ENCODE measurements at regions not wholly inside any gene's neighbourhood (a gene's known extent, or its start where the extent isn't known, plus 50 kb on each side); places are given as distances from the start of the nearest gene placed in this dataset.

DNA sequence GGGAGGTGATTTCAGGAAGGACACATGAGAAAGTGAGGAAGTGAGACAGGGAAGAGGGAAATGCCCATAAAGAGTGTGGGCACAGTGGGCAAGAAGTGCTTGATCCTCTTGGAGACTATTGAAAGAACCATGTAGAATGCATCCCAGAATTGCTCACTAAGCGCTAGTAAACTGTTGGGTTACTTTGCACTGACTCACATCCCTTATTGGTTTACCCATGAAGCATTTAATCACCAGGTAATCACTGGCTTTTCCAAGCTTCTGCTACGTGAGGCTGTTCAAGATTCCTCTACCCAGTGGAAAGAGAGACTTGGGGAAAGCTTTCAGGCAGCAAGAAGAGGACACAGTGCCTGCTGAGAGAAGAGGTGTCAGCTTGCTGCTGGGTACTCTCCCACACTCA lies 410.0 kb upstream of the JAG1 start:
- no peak for DNase-seq (ENCODE audit: low spot score)

DNA sequence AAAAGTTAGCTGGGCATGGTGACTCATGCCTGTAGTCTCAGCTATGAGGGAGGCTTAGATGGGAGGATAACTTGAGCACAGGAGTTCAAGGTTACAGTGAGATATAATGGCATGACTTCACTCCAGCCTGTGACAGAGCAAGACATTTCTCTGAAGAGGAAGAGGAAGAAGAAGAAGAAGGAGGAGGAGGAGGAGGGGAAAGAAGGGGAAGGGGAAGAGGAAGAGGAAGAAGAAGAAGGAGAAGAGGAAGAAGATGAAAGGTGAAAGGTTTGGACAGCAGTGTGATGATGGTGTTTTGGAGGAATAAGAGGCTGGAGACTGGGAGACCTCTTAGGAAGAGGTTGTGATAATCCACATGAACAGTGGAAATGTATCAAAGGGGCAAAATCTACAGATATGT lies 410.7 kb upstream of the JAG1 start:
- no peak for DNase-seq (ENCODE audit: low spot score)

DNA sequence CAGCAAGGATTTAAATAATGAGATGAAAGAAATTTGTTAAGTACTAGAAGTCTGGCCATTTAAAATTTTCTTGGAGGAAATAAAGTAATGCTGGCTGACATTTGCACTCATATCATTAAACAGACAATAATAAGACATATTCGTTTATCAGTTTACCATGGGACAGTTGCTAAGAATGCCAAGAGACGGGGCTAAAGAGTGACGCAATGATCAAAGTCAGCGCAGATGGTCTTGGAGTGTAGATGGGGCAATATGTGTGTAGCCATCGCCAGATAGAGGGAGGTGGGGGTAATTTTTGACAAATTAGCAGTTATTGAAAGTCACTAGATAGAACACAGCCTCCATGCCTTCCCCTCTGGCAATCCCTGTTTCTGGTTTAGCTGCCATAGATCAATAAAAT lies 413.2 kb upstream of the JAG1 start:
- DNase-seq (ENCODE audit: low spot score) = no peak

DNA sequence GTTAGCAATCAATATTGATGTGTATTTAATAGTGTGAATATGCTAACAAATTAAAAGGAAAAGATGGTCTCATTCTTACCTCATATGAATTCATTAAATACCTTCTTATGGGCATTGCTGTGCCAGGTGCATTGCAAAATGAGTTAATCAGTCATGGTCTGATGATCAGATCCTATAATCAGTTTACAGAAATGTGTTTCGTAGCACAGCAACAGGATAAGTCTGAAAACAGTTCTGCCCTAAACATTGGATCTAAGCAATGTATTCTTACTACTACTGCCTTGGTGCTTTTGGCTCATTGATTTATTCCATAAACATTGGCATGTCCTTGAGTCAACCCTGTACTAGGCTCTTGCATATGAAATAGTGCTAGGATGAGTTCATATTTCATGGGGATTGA lies 417.0 kb upstream of the JAG1 start:
- no peak for DNase-seq (ENCODE audit: low spot score)

DNA sequence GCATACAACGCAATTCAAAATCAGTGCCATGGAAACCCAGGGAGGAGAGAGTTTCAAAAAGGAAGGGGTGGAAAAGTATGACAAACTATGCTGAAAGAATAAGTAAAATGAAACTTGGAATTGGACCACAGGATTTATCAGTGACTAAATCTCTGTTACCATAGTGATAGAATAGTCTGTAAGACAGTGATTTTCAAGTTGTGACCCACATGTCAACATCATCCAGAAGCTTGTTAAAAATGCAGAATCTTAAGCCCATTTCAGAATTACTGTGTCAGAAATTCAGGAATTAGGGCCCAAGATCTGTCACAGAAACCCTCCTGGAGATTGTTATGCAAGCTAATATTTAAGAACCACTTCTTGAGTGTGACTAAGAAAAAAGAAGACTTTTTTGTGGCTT lies 417.7 kb upstream of the JAG1 start:
- no peak for DNase-seq (ENCODE audit: low spot score)

DNA sequence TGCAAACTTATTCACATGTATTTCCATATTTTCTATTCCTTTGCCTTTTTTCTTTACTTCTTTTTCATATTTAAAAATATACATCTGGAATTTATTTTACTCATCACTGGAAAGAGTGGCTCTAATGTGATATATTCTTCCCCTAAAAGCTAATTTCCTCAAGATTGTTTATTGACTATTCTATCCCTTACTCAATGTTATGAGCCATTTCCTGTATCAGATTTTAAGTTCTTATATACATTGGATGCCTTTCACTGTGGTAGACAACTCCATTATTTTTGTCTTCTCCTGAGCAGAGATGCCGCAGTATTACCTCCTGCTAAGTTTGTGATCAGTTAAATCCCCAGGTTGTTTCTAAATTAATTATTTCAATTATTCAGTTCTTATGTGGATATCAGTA lies 418.4 kb upstream of the JAG1 start:
- DNase-seq (ENCODE audit: low spot score) = no peak

DNA sequence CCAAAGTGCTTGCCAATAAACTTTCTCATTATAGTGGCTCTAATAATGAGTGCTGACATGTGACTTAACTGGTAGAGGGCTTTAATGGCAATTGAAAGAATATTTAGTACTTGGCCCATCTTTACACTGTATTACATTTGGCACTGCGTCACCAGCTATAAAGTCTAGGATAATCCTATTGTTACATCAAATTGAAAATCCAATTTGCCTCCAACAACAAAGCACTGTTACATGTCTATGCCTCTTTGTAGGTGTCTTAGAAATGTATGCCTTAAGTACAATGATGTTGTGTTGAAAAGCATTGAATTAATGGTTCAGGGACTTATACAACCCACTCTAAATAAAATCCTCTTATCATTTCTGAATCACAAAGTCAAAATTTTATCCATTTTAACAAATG lies 420.4 kb upstream of the JAG1 start:
- no peak for DNase-seq (ENCODE audit: low spot score)

DNA sequence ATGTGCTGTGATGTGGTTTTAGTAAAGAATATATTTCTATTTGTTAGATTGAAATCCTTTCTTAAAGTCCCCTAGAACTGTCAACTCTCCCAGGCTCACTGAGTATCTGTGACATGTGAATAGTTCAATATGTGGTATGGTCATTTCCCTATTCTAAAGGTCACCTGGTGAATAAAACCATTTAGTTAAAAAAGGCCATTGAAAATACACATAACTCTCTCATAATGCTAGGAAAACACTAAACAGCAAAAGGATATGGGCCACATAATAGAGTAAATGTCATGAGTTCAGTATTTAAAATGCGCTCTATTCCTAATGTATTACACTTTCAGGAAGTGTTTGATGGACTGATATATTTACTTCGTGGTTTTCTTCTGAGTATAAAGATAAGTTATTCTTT lies 420.9 kb upstream of the JAG1 start:
- no peak for DNase-seq (ENCODE audit: low spot score)

DNA sequence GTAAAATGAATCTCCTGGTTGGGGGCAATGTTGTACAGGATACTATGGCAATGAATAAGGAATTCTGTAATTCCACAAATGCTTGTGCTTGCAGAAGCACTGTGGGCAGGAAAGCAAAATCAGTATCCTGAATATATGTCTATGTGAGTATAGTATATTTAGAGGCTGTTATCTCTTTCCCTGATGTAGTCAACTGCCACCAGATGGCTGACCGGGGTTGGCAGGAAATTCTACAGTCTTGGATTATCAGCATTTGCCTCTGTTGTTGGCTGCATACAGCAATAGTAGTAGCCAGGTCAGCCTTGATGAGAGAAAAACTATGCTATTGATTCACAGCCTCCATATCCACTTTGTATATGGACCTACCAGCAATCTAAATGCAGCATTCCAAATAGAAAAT lies 425.1 kb upstream of the JAG1 start:
- no peak for DNase-seq (ENCODE audit: low spot score)

DNA sequence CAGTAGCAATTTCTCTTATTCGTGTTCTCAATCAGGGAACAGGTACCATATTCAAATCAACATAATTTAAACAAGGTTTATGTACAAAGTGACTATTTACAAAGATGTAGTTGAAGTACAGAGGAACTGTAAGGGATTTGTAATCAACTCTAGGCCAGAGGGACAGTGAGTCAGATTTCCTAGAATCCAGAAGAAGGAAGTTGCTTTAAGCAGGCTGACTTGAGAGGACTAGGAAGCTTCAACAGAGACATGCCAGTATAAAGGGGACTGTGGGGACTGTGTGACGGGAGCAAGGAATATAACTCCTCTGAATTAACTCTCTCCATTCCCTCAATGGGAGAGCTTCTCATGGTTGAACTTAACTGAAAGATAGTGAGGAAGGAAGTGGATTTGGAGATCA lies 427.4 kb upstream of the JAG1 start:
- no peak for DNase-seq (ENCODE audit: low spot score)

DNA sequence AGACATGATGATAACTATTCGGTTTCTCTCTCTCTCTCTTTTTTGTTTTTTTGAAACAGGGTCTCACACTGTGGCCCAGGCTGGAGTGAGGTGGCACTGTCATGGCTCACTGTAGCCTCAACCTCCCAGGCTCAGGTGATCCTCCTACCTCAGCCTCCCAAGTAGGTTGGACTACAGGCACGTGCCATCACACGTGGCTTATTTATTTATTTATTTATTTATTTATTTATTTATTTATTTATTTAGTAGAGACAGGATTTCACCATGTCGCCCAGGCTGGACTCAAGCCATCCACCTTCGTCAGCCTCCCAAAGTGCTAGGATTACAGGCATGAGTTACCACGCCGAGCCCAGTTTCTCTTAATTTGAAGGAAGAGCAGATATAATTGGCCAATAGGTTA lies 427.9 kb upstream of the JAG1 start:
- DNase-seq (ENCODE audit: low spot score) = no peak

DNA sequence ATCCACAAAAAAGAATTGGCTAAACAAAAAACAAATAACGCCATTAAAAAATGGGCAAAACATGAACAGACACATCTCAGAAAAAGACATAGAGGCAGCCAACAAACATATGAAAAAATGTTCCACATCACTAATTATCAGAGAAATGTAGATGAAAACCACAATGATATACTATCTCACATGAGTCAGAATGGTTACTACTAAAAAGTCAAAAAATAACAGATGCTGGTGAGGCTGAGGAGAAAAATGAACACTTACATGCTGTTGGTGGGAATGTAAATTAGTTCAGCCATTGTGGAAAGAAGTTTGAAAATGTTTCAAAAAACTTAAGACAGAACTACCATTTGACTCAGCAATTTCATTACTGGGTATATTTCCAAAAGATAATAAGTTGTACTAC lies 430.1 kb upstream of the JAG1 start:
- no peak for DNase-seq (ENCODE audit: low spot score)

DNA sequence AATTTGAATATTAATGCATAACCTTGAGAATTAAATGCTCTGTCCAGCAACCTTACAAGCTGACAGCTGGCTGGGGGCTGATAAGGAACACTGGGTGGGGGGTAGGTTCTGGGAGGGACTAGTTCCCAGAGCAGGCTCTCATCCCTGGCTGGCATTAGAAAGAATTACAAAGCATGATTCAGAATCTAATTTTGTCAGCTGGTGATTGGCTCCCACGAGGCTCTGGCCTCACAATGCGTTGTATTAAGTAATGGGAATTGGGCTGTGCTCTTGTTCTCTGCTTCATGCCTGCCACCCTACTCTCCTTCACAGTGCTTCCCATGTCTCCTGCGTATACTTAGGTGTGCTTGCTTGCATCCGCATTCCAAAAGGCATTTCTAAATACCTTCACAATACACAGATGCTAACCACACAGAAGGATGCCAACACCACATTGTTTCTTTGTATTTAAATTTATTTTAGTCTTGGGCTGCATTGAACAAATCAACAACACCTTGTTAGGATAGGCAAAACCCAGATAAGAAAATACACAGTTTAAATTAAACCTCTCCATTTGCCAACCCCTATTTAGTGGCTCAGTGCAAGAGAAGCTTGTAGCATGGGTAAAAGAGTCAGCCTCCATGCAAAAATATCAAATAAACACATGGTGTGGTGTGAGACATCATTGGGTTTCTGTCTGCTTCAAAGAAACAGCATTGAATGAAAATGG lies 434.5 kb upstream of the JAG1 start:
- no peak for DNase-seq (ENCODE audit: low spot score)

DNA sequence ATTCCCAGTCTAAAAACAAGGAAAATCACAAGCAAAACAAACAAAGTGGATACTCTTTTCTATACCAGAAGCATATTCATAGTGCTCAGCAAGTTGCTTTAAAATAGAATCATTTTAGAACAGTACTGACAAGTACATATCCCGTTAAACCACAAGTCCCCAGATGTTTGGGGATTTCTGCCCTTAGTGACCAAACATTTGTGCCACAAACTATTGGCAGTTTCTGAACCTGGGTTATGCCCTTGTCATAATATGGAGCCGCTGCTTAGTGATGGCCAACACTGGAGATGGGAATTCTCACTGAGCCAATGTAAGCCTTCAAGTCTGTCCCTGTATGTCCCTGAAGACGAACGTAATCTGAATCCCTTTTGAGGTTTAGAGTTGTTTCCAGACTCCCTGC lies 436.7 kb upstream of the JAG1 start:
- DNase-seq (ENCODE audit: low spot score) = no peak

DNA sequence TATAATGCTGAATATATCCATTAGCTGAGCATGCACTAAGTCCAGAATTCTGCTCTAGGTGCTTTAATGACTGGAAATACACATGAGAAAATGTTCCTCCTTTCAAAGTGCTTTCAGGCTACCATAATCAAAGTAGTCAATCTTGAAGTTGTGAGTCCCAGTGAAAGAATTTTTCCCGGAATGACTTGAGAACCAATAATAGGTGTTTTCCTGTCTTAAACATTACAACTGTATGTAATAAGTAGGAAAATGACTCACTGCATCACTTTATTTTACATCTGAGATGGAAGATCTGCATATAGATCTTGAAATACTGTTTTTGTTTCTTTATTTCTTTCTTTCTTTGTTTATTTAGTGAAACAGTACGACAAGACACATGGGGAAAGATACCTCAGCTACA lies 437.4 kb upstream of the JAG1 start:
- DNase-seq (ENCODE audit: low spot score) = no peak

DNA sequence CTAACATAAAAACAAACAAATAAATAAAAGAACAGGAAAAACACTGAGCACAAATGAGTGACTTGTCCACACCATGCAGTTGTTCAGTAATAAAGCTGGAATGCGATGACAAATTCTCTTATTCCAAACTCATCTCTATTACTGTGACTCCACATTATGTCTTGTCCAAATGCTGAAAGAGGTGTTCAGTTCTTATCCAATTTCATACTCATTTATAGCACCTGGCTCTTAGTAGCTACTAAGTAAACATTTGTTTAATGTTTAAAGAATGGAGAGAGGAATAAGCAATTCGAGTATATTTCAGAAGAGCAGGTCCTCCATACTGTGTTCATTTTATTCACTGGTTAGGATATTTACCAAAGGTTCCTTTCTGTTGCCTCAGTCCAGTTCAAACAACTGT lies 439.0 kb upstream of the JAG1 start:
- DNase-seq (ENCODE audit: low spot score) = no peak

DNA sequence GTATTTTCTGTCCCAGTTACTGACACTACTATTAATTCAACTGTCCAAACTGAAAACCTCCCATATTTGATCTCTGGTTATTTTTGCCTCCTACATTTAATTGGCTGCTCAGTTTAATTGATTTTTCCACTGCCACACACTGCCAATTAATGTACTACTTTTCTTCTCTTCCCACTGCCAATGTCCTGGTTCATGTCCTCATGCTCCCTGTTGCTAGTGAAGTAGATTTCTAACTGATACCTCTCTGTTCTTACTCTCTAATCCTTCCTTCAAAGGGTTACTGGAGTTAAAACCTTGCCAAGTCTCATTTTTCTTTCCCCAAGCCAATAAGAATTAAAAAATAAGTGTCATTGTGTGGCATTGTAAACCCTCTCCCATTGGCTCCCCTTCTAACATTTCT lies 440.6 kb upstream of the JAG1 start:
- DNase-seq (ENCODE audit: low spot score) = no peak

DNA sequence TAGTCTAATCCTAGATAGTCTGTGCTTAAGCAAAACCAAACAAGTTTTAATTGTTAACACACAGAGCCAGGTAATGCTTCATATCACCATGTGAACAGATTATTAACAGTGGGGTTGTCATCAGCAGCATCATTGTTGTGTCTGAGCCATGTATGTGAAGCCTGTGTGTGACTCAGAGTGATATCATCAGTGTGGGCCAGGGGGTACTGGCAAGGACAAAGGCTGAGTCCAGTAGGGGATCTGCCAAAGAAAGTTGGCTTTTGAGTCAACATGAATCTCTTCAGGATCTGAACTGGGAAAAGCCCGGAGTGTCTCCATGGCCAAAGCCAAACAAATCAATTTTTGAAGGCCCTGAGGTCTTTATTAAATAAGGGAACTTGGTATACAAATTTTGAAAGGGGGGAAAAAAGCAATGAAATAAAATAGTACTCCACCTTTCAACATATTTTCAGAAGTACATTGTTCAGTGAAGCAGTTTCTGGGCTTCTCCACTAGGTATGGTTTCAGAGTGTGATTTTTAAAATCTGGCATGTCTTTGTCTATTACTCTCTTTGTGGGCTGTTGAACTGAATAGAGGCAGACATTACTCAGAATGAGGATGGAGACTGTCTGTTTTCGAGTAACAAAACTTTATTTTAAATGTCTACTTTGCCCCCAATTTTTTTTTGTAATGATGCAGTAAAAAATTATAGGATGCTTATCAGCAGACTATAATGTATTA lies 444.2 kb upstream of the JAG1 start:
- DNase-seq (ENCODE audit: low spot score) = no peak

DNA sequence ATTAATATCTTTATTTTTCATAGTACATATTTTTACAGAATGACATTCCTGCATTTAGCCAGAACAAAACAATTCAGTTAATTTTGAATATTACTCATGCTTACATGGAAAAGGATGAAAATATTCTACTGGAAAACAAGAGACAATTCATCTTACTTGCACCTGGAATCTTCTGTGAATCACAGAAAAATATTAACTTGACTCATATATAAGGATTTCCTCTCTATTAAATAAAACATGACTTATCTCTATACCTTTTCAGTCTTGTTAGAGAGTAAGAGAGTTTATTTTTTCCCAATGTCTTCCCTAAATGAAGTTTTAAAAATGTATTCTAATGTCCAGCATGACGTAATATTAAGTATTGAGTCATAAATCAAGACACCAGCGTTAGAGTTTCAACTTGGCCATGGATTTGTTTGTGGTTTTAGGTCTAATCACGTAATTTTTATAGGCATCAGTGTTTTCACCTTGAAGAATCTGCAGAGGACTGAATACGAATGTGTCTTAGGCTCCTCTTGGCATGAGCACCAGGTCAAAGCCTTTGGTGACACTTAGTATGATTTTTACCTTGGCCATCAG lies 445.1 kb upstream of the JAG1 start:
- no peak for DNase-seq (ENCODE audit: low spot score)

DNA sequence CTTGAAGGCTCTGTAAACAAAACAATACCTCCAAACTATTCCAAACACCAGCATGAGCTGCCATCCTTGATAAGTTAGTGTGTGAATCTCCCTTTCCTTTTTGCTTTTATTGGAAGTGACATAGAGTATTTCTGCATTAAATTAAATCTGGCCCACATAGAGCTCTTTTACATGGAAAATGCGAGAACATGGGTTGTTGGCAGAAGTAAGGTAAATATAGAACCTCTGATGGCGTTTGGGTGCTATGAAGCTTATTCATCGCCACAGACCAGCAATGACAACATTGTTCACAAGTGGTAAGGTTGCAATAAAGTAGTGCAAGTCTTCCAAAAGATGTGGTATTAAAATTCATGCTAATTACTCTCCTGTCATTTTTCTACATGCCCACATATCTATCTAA lies 445.8 kb upstream of the JAG1 start:
- no peak for DNase-seq (ENCODE audit: low spot score)

DNA sequence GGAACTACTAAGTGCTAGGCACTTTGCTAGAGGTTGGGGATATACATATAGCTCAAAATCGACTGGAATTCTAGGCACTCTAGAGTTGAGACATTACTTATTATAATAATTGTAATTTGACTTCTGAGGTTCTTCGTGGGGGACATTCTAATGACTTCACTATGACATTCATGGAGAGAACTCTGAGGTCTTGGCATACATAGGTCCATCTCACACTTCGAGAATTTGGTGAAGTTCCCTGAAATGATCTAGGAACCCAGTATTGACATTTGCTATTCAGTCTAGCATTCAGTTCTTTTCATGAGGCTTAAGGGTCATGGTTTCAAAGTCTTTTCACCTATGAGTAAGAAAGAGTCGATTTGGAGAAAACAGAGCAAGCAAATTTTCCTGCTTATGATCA lies 446.6 kb upstream of the JAG1 start:
- no peak for DNase-seq (ENCODE audit: low spot score)

DNA sequence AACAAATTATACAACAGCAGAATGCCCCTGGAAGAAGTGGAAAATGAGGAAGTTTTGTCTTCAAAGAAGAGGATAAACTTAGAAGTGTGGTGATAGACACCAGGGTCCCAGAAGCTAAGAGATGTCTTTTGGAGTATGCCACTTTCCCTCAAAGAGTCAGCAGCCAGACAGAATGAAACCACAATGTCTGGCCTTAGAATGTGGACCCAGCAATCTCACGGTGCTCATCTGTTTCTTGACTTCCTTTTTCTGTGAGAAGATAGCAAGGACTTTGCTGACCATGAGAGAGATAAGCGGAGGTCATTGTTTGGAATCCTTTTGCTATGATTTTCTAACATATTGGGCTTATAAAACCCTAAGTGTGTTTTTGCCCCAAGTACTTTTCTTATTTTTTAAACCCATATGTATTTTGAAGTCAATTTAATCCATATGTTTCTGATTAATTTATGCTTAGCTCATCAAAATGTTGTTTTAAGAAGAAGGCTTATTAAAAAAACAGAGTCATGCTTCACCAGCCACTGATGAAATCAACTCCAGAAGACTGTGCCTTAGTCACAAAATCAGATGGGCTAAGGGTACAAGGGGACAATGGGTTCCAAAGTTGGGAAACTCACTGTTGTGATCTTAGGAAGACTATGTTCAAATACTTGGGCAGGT lies 451.2 kb upstream of the JAG1 start:
- DNase-seq (ENCODE audit: low spot score) = no peak

DNA sequence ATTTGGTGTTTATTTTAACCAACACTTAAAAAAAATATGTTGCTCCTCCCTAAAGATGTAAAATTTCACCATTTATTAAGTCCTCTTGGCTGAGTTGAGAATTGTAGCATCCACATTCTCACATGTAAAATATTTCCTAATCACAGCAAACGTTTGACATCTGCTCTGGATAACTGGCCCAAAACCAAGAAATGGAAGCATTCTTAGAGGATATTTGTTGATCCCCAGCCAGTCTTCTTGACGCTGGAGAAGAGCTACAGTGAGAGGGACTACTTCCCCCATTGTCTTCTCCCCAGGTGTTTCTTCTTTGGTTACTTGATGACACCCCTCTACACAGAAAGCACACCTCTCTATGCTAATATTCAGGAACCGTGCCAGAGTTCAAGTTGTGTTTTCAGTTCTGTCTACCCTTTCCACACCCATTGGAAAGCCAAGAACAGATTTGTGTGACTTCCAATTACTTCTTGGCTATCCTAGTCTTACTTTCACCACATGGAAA lies 454.5 kb upstream of the JAG1 start:
- DNase-seq (ENCODE audit: low spot score) = no peak
